GM12873 (cell line): ENCODE measurements at regions not wholly inside any gene's neighbourhood (a gene's known extent, or its start where the extent isn't known, plus 50 kb on each side); places are given as distances from the start of the nearest gene placed in this dataset.

Source experiments
- CTCF ChIP-seq: IDR thresholded peaks from 2 replicates; pipeline ENCODE4 v1.5.1; 2012; ENCODE audit warnings: low read depth, mild to moderate bottlenecking, moderate library complexity, low read length, control low read depth; ENCODE audit not compliant: insufficient read depth; ENCODE audit errors: missing control alignments

GRCh38 chr2:228860601-228861285 is 410.3 kb downstream of the PID1 start:
- TF ChIP-seq CTCF: no peak

GRCh38 chr2:228853151-228853550 is 417.9 kb downstream of the PID1 start:
- TF ChIP-seq CTCF: no peak

DNA sequence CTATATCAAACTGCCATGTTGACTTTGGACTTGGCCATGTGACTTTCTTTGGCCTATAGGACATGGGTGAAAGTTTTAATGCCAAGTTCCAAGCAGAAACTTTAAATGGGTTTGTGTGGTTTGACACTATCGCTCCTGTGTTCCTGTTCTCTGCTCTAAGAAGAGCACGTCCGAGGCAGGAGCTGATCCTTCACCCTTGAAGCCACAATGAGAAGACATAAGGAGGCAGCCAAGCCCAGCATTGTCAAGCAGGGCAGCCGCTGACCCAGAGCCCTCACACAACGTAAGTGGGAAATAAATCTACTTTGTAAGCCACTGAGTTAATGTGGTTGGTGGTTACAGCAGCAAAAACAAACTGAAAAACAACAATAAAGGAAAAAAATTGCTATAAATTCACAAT is 422.4 kb downstream of the PID1 start:
- TF ChIP-seq CTCF: no peak

DNA sequence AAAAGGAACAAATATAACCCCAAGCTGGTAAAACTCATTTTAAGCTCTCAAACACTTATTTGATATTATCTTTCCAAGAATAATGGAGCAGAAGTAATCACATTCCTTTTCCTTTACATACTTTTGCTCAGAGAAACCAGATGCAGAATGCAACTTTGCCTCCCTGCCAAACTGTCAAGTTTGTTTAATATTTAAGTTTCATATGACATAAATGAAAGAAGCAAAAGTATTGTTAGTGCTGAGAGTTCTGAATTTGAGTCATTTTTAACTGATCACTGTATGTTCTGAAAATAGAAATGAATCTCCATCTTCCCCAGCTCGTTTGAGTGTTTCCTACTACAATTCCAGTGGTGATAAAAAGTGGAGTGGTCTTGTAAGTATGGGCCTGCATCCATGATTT is 423.4 kb downstream of the PID1 start:
- no peak for TF ChIP-seq CTCF

- no peak for TF ChIP-seq CTCF
These were observed 424.9 kb downstream of the PID1 start for GRCh38 chr2:228846161-228846560.

GRCh38 chr2:228845162-228845925 is 425.7 kb downstream of the PID1 start:
- no peak for TF ChIP-seq CTCF

DNA sequence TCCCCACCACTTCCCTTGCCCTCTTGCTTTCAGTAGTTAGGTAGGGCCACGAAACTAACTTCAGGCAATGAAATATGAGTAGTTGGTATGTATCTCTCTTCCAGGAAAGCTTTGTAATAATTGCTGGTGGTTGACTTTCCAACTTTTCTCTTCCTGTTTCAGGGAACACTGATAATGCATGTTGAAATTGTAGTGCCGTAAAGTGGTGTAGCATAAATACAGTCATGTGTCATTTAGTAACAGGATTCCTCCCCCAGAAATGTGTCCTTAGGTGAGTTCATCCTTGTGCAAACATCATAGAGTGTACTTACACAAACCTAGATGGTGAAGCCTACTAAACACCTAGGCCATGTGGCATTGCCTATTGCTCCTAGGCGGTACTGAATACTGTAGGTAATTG is 429.2 kb downstream of the PID1 start:
- TF ChIP-seq CTCF: no peak
